ENCODE measurements at regions not wholly inside any gene's neighbourhood (a gene's known extent, or its start where the extent isn't known, plus 50 kb on each side); places are given as distances from the start of the nearest gene placed in this dataset.
"Not testable (repeated sequence)": the region's sequence is repeated elsewhere in the genome, so short reads cannot be mapped to it uniquely, and the experiment has no call there.

DNA sequence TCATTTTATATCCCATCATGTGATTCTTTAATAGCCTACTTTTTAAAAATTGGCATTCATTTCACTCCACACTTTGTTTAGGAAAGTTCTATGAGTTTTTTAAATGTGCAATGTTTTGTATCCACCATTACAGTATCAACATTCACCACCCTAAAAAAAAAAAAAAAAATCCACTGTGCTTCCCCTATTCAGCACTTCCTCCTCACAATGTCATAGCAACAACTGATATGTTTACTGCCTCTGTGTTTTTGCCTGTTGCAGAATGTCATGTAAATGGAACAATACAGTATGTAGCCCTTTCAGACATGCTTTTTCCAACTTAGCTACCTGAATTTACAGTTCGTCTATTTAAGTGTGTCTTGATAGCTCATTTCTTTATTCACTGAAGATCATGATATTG is 754.2 kb downstream of the FAM181B start:
- no peak for DNase-seq (ENCODE audit: low spot score)

- no peak for DNase-seq (ENCODE audit: low spot score)
These were observed 758.3 kb downstream of the FAM181B start for GRCh38 chr11:81975261-81975900.

GRCh38 chr11:81970886-81971285 is 762.8 kb downstream of the FAM181B start:
- DNase-seq (ENCODE audit: low spot score) = no peak

GRCh38 chr11:81967242-81967641 is 766.4 kb downstream of the FAM181B start:
- no peak for DNase-seq (ENCODE audit: low spot score)

DNA sequence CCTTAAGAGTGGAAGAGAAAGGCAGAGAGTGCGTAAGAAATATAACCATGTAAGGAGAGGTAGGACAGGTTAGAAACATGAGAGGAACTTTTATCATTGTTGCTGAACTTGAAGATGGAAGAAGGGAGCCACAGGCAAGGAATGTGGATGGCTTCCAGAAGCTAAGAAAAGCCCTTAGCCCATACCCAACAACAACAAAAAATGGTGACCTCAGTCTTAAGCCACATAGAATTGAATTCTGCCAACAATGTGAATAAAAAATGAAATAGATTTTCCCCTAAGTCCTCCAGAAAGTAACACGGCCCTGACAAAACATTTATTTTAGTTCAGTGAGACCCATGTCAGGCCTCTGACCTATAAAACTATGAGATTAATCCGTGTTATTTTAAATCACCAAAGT is 767.3 kb downstream of the FAM181B start:
- DNase-seq (ENCODE audit: low spot score) = no peak

GRCh38 chr11:81963018-81963417 is 770.6 kb downstream of the FAM181B start:
- no peak for DNase-seq (ENCODE audit: low spot score)

DNA sequence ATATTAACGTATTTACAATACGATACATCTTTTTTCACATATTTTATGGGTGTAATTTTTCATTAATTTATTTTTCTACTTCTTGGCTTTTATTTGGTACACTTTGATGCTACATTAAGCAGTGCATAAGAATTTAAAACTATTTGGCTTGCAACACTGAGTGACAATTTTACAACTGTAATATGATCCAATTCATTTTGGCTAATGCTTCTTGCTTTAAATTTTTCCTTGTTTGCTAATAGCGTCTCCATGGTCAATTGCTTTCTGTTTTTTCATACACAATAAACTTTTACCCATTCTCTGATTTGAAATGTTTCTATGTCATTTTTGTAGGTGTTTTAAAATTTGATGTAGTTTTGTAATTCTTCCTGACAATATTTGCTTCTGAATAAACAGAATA is 773.2 kb downstream of the FAM181B start:
- no peak for DNase-seq (ENCODE audit: low spot score)

GRCh38 chr11:81959341-81959740 is 774.3 kb downstream of the FAM181B start:
- no peak for DNase-seq (ENCODE audit: low spot score)

- DNase-seq (ENCODE audit: low spot score) = not testable (repeated sequence)
These were observed 779.4 kb downstream of the FAM181B start for GRCh38 chr11:81954301-81954700.

DNA sequence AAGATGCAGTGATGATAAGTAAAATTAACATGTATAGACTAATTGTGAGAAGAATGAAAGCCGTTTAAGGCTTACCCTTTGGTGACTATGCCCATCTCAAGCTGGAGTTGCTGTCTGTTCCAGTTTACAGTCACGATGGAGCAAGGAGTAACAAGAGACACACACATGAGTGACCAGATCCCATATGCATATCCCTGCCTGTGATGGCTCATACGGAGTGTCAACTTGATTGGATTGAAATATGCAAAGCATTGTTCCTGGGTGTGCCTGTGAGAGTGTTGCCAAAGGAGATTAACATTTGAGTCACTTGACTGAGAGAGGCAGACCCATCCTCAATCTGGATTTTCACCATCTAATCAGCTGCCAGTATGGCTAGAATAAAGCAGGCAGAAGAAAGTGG is 786.8 kb downstream of the FAM181B start:
- no peak for DNase-seq (ENCODE audit: low spot score)

DNA sequence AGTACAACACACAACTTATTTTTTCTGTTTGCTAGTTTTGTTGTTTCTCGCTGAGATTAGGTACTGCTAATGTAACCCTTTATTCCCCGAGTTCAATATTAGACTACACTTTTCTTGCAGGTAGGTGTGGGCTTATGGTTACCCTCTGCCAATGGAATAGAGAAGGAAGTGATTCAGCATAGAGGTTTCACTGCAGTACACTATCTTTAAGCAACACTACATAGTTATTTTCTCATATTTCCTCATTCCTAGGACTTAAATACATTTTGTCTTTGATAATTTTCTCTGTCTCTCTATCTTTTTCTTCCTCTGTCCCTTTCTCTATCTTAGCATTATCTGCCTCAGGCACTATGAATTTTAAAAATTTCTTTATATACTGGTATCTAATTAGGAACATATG is 791.0 kb downstream of the FAM181B start:
- DNase-seq (ENCODE audit: low spot score) = no peak

DNA sequence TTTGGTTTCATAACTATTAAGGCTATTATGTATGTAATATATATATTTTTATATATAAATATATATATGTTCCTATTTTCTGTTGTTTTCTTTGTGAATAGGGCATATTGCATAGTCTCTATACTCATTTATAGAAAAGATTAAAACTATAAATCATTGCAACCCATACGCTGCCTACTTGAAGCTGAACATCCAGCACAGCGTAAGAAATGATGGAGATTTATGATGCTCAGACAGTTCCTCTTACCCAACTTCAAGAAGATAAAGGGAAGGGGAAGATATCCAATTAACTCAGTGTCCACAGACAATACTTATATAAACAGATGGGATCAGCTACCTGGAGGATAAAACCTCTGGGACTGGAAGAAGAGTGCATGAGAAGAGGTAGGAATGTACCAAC is 791.7 kb downstream of the FAM181B start:
- no peak for DNase-seq (ENCODE audit: low spot score)

DNA sequence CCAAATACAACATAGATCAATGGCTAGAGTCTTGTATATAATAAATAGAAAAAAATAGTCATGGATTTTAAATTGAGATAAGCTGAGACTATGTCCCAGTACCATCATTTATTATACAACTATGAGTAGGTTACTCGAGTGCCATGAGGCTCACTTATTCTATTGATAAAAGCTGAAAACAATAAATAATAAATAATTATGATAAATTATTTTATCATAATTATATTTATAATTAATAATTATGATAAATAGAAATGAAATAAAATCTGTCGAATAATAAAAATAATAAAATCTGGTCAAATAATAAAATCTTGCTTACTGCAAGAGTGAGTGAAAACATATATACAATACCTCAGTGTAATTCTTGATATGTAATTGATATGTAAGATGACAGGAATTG is 801.4 kb downstream of the FAM181B start:
- no peak for DNase-seq (ENCODE audit: low spot score)

DNA sequence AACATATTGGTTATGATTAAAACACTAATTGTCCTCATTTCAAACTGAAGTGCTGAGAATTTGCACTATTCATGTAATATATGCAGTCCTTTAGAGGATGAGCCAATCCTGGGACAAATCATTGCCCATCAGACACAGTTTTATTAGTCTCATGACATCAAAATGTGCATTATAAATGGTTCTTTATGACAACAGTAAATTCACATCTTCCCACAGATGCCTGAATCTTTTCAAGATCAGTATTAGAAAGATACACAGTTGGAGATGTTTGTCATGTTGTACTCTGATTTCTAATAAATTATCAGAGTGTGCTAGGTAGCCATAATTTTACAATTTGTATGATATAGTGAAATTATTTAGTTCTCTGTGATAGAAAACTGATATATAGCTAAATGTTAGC is 813.5 kb downstream of the FAM181B start:
- DNase-seq (ENCODE audit: low spot score) = no peak

- DNase-seq (ENCODE audit: low spot score) = no peak
These were observed 817.2 kb downstream of the FAM181B start for GRCh38 chr11:81916451-81916850.

- no peak for DNase-seq (ENCODE audit: low spot score)
These were observed 818.6 kb downstream of the FAM181B start for GRCh38 chr11:81915045-81915444.

DNA sequence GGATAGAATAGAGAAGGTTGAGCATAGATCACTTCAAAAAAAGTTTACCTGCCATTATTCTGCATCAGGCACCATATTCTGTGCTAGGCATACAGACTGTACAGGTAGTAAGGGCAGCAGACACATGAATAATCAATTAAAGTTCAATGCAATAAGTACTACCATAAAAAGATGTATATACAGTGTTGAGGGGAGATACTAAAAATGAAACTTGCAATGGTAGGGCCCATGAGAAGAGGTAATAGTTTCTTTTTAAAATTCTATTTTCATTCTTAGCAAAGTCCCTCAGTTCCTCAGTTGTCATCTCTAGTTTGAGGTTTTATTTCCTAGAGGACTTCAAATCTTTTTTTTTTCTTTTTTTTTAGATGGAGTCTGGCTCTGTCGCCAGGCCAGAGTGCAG is 819.9 kb downstream of the FAM181B start:
- DNase-seq (ENCODE audit: low spot score) = no peak

GRCh38 chr11:81907996-81908395 is 825.7 kb downstream of the FAM181B start:
- DNase-seq (ENCODE audit: low spot score) = no peak

DNA sequence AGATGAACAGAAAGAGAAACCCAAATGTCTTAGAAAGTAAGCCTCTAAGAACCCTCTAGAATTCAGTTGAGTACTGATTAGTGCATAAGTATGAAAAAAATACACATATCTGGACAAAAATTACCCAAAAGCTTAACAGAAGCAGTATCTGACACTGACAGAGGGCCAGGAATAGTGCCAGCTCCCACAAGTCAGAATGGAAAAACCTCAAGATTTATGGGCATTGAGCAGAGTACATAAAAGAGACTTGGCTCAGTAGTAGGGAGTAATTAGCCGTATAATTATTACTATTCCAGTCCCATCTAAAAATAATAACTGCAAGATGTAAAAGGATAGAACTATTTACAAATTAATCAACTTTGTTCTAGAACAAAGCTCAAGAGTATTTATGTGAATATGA is 834.5 kb downstream of the FAM181B start:
- no peak for DNase-seq (ENCODE audit: low spot score)

GRCh38 chr11:81897639-81898038 is 836.0 kb downstream of the FAM181B start:
- DNase-seq (ENCODE audit: low spot score) = no peak

- DNase-seq (ENCODE audit: low spot score) = no peak
These were observed 838.4 kb downstream of the FAM181B start for GRCh38 chr11:81895258-81895657.

DNA sequence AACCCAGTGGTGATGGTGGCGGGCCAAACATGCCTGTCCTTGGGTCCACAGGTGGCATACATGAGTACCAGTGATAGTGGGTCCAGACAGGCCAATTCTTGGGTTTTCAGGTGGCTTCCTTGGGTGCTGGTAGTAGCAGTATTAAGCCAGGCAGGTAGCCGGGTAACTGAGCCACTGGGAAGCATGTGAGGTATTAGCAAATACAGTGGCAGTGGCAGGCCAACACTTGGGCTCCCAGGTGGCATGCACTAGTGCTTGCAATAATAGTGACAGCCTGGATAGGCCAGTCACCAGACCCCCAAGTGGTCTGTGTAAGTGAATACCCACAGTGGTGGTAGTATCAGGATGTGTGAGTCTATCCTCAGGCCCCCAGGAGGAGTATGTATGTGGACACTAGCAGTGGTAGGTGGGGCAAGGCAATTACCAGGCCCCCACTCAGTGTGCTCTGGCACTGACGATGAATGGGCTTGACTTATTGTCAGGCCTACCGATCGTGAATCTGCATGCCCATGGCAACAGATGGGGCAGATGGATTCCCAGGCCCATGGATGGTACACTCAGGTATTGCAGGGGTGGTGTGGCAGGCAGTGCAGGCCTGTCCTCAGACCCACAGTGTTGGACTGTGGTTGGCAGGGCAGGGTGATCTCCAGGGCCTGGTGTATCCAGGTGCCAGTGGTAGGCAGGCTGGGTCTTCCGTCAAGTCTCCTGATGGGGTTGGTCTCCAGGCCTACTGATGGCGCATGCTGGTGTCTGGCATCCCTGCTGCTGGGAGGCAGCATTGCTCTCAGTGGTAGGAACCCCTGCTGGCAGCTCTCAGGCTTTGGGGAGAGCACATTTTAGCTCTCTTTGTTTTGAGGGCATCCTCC is 840.7 kb downstream of the FAM181B start:
- DNase-seq (ENCODE audit: low spot score) = no peak

- no peak for DNase-seq (ENCODE audit: low spot score)
These were observed 845.3 kb downstream of the FAM181B start for GRCh38 chr11:81888391-81888790.

- DNase-seq (ENCODE audit: low spot score) = no peak
These were observed 846.0 kb downstream of the FAM181B start for GRCh38 chr11:81887671-81888070.

All from putamen (tissue), 1 donor.